ENCODE measurements at regions not wholly inside any gene's neighbourhood (a gene's known extent, or its start where the extent isn't known, plus 50 kb on each side); places are given as distances from the start of the nearest gene placed in this dataset.
A peak's percentile ranks its signal among the peaks of the same experiment; 100 is the strongest.

- no peak for DNase-seq
- Mint-ChIP-seq H3K36me3 (ENCODE audit: low read depth) (no peaks in the 10 kb centered on the region), H3K9me3 (no peaks in the 10 kb centered on the region), H3K4me3 (peak overlapping the region; percentile 26; the same call in 1 of the 2 replicates), H3K4me1 (ENCODE audit: low read depth) (peaks cover 36% of the 10 kb centered on the region), H3K27me3 (ENCODE audit: insufficient read depth) (peaks cover 5% of the 10 kb centered on the region), H3K27ac (no peak overlapping the region; the same call in 1 of the 2 replicates)
- TF ChIP-seq CTCF (IDR thresholded peaks at IDR 0.05), result no peak
Observed at GRCh38 chr20:51116765-51117686, 94.1 kb upstream of the KCNG1 start.

GRCh38 chr20:51111290-51111689 lies 88.4 kb upstream of the KCNG1 start:
- no peak for TF ChIP-seq CTCF (IDR thresholded peaks at IDR 0.05)
- Mint-ChIP-seq H3K4me3 (no peak overlapping the region), H3K27ac (no peak overlapping the region), H3K4me1 (ENCODE audit: low read depth) (peaks cover 1% of the 10 kb centered on the region; the same call in 1 of the 2 replicates), H3K27me3 (ENCODE audit: insufficient read depth) (peaks cover 33% of the 10 kb centered on the region), H3K36me3 (ENCODE audit: low read depth) (no peaks in the 10 kb centered on the region), H3K9me3 (no peaks in the 10 kb centered on the region)
- DNase-seq, result no peak

GRCh38 chr20:51108638-51109363 lies 85.9 kb upstream of the KCNG1 start:
- Mint-ChIP-seq H3K4me3 (no peak overlapping the region), H3K27me3 (ENCODE audit: insufficient read depth) (peaks cover 37% of the 10 kb centered on the region), H3K9me3 (no peaks in the 10 kb centered on the region), H3K27ac (no peak overlapping the region), H3K4me1 (ENCODE audit: low read depth) (no peaks in the 10 kb centered on the region), H3K36me3 (ENCODE audit: low read depth) (no peaks in the 10 kb centered on the region)
- DNase-seq, result no peak
- TF ChIP-seq CTCF (IDR thresholded peaks at IDR 0.05), result no peak

GRCh38 chr20:51106011-51106410 lies 83.1 kb upstream of the KCNG1 start:
- DNase-seq, result no peak
- Mint-ChIP-seq H3K4me1 (ENCODE audit: low read depth) (no peaks in the 10 kb centered on the region), H3K27ac (no peak overlapping the region), H3K27me3 (ENCODE audit: insufficient read depth) (peaks cover 41% of the 10 kb centered on the region), H3K9me3 (no peaks in the 10 kb centered on the region), H3K4me3 (no peak overlapping the region), H3K36me3 (ENCODE audit: low read depth) (peaks cover 5% of the 10 kb centered on the region; the same call in 1 of the 2 replicates)
- TF ChIP-seq CTCF (IDR thresholded peaks at IDR 0.05), result no peak

- no peak overlapping the region for H3K4me3 Mint-ChIP-seq
- no peak for TF ChIP-seq CTCF (IDR thresholded peaks at IDR 0.05)
- H3K36me3 Mint-ChIP-seq (ENCODE audit: low read depth), result peaks cover 5% of the 10 kb centered on the region; the same call in 1 of the 2 replicates
- no peak overlapping the region for H3K27ac Mint-ChIP-seq
- DNase-seq, result no peak
- peaks cover 44% of the 10 kb centered on the region for H3K27me3 Mint-ChIP-seq (ENCODE audit: insufficient read depth)
- H3K4me1 Mint-ChIP-seq (ENCODE audit: low read depth), result no peaks in the 10 kb centered on the region
- H3K9me3 Mint-ChIP-seq, result no peaks in the 10 kb centered on the region
Observed at GRCh38 chr20:51104960-51105920, 82.3 kb upstream of the KCNG1 start.
